ENCODE measurements at regions not wholly inside any gene's neighbourhood (a gene's known extent, or its start where the extent isn't known, plus 50 kb on each side); places are given as distances from the start of the nearest gene placed in this dataset.

- no peaks in the 10 kb centered on the region for H3K9me3 ChIP-seq (ENCODE audit: control insufficient read depth, insufficient read depth, low read length)
- no peaks in the 10 kb centered on the region for H3K4me1 ChIP-seq (ENCODE audit: insufficient read depth, low read length)
- H3K9ac ChIP-seq (ENCODE audit: low read depth, low read length) = no peak overlapping the region
- no peaks in the 10 kb centered on the region for H3K36me3 ChIP-seq (ENCODE audit: insufficient read depth, low read length)
These were observed 374.1 kb downstream of the LPIN1 start for GRCh38 chr2:12120281-12121150.

GRCh38 chr2:12124790-12125189 is 378.4 kb downstream of the LPIN1 start:
- Histone ChIP-seq H3K36me3 (ENCODE audit: insufficient read depth, low read length) (no peaks in the 10 kb centered on the region), H3K9me3 (ENCODE audit: control insufficient read depth, insufficient read depth, low read length) (no peaks in the 10 kb centered on the region), H3K9ac (ENCODE audit: low read depth, low read length) (no peak overlapping the region), H3K4me1 (ENCODE audit: insufficient read depth, low read length) (no peaks in the 10 kb centered on the region)

DNA sequence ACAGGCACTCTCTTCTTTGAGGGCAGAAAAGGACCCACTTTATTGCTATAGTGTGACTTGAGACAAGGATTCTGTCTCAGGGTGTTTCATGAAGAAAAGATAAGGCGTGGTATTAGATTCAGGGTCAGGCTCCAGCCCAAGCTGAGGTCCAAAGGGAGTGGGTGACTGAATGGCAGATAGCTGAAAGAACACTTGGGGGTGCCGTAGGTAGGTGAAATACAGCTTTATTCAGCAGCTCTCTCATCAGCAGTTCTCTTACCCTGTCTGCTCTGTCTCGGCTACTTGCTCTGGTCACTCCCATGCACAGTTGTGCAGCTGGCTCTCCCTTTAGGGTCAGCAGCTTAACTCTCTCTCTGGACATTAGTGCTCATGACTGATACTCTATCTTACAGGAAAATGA is 379.9 kb downstream of the LPIN1 start:
- Histone ChIP-seq H3K9ac (ENCODE audit: low read depth, low read length) (no peak overlapping the region), H3K9me3 (ENCODE audit: control insufficient read depth, insufficient read depth, low read length) (no peaks in the 10 kb centered on the region), H3K36me3 (ENCODE audit: insufficient read depth, low read length) (no peaks in the 10 kb centered on the region), H3K4me1 (ENCODE audit: insufficient read depth, low read length) (no peaks in the 10 kb centered on the region)

DNA sequence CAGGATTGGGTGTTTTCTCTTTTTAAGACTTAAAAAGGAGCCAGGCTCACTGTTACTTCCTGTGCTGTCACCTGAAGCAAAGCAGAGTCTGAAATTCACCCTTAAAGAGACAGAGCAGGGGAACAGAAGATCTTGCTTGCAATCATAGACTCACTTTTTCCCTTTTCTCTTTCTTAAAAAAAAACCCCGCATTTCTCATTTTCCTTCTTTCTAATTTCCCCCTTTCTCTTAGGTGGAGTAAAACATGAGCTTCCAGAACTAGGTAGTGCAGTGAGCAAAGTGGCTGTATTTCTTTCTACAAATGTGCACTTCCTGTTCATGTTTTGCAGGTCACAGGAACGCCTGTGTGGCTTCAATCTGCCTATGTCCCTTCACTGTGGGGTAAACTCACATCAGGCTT is 381.2 kb downstream of the LPIN1 start:
- no peak overlapping the region for H3K9ac ChIP-seq (ENCODE audit: low read depth, low read length)
- H3K9me3 ChIP-seq (ENCODE audit: control insufficient read depth, insufficient read depth, low read length) = no peaks in the 10 kb centered on the region
- H3K36me3 ChIP-seq (ENCODE audit: insufficient read depth, low read length) = no peaks in the 10 kb centered on the region

GRCh38 chr2:12131975-12132374 is 385.5 kb downstream of the LPIN1 start:
- no peaks in the 10 kb centered on the region for H3K9me3 ChIP-seq (ENCODE audit: control insufficient read depth, insufficient read depth, low read length)
- H3K36me3 ChIP-seq (ENCODE audit: insufficient read depth, low read length) = no peaks in the 10 kb centered on the region
- H3K9ac ChIP-seq (ENCODE audit: low read depth, low read length) = no peak overlapping the region
- H3K4me1 ChIP-seq (ENCODE audit: insufficient read depth, low read length) = no peaks in the 10 kb centered on the region

More for the DNA sequence above, 381.2 kb downstream of the LPIN1 start:
- H3K4me1 ChIP-seq (ENCODE audit: insufficient read depth, low read length) = no peaks in the 10 kb centered on the region

- Histone ChIP-seq H3K9me3 (ENCODE audit: control insufficient read depth, insufficient read depth, low read length) (no peaks in the 10 kb centered on the region; the same call in 1 of the 2 replicates), H3K36me3 (ENCODE audit: insufficient read depth, low read length) (no peaks in the 10 kb centered on the region), H3K9ac (ENCODE audit: low read depth, low read length) (no peak overlapping the region), H3K4me1 (ENCODE audit: insufficient read depth, low read length) (no peaks in the 10 kb centered on the region)
These were observed 395.3 kb downstream of the LPIN1 start for GRCh38 chr2:12141618-12142258.

- H3K9me3 ChIP-seq (ENCODE audit: control insufficient read depth, insufficient read depth, low read length) = no peaks in the 10 kb centered on the region
- no peak overlapping the region for H3K9ac ChIP-seq (ENCODE audit: low read depth, low read length)
- no peaks in the 10 kb centered on the region for H3K36me3 ChIP-seq (ENCODE audit: insufficient read depth, low read length)
- H3K4me1 ChIP-seq (ENCODE audit: insufficient read depth, low read length) = peaks cover 15% of the 10 kb centered on the region
These were observed 405.3 kb downstream of the LPIN1 start for GRCh38 chr2:12151716-12152115.

DNA sequence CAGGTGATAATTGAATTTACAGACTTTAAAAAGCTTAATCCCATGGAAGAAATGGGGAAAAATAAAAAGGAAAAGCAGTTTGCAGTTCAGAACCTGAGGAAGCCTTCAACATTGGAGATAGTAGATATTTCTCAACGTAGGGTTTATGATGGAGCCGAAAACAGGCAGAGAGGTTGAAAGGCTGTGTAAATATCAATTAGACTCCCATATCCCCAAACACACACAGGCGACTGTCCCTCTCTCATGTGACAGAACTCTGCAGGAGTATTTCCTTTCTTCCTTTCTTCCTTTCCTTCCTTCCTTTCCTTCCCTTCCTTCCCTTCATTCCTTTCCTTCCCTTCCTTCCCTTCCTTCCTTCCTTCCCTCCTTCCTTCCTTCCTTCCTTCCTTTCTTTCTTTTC is 406.5 kb downstream of the LPIN1 start:
- Histone ChIP-seq H3K36me3 (ENCODE audit: insufficient read depth, low read length) (no peaks in the 10 kb centered on the region), H3K4me1 (ENCODE audit: insufficient read depth, low read length) (peaks cover 15% of the 10 kb centered on the region), H3K9ac (ENCODE audit: low read depth, low read length) (no peak overlapping the region), H3K9me3 (ENCODE audit: control insufficient read depth, insufficient read depth, low read length) (no peaks in the 10 kb centered on the region)

DNA sequence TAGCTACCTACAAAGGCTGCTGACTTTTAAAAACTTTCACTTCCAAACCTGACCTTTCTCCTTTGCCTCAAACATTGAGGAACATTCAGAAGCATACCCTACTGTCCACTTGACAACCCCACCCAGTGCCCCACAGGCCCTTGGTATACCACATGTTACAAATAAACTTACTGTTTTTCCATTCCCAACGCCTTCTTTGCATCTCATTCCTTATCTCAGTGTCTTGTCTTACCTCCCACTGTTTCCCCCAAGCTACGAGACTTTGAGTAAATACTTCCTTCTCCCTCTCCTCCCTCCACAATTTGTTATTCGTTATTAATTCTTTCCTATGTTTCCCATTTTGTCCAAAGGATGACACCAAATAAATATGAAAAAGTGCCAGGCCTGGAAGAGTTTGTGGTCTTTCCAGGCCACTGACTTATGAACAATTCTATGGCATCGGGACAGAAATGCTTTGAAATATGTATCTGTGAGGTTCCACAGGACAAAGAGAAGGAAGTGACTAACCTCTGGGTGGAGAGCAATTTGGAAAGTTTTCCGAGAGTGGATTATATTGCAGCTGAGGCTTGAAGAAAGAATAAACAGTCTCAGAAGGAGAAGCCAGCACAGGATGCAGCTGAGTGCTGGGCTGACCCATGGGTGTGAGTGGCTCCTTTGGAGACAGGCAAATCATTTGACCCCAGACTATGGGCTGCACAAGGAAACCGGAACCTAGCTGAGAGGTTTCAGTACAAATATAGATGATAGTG is 409.0 kb downstream of the LPIN1 start:
- H3K36me3 ChIP-seq (ENCODE audit: insufficient read depth, low read length) = no peaks in the 10 kb centered on the region
- H3K9ac ChIP-seq (ENCODE audit: low read depth, low read length) = no peak overlapping the region
- H3K4me1 ChIP-seq (ENCODE audit: insufficient read depth, low read length) = peaks cover 15% of the 10 kb centered on the region
- no peaks in the 10 kb centered on the region for H3K9me3 ChIP-seq (ENCODE audit: control insufficient read depth, insufficient read depth, low read length)

DNA sequence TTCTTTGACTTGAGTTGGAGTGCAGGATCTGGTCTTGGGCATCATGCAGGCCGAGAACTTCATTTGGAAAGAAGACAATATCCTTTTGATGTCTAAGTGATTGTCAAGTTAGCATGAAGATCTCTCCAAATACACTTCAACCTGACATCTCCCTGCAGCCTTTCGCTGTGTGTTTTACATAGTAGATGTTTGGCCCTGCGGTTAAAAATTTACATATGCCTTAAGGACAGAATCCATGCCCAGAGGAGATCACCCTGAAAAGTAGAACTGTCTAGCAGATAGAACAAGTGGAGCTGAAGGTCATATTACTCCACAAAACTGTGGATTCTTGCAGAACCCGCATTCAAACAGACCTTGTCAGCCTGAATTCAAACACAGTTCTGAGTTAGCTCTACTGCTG is 409.9 kb downstream of the LPIN1 start:
- no peaks in the 10 kb centered on the region for H3K9me3 ChIP-seq (ENCODE audit: control insufficient read depth, insufficient read depth, low read length)
- H3K4me1 ChIP-seq (ENCODE audit: insufficient read depth, low read length) = peaks cover 15% of the 10 kb centered on the region
- no peaks in the 10 kb centered on the region for H3K36me3 ChIP-seq (ENCODE audit: insufficient read depth, low read length)
- no peak overlapping the region for H3K9ac ChIP-seq (ENCODE audit: low read depth, low read length)

DNA sequence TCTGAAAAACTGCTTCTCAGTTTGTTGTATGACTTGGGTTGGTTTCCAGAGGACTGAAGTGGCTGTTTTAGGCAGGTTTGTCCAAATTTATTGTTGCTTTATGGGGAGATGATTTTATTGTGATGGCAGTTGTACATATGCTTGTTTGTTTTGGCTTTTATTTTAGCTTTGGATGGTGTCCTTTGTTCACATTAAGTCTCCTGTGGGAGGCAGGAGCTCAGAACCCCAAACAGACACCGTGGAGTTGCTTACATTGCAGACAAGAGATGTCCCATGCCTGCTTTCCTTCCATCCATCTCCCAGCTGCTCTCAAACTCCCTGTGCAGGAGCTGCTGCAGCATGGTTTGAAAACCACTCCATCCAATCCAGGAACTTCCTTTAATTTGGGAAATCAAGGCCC is 414.7 kb downstream of the LPIN1 start:
- H3K4me1 ChIP-seq (ENCODE audit: insufficient read depth, low read length) = 0 out of 2 replicates have a peak, but pooled peaks cover 6% of the 10 kb centered on the region
- H3K36me3 ChIP-seq (ENCODE audit: insufficient read depth, low read length) = no peaks in the 10 kb centered on the region
- no peaks in the 10 kb centered on the region for H3K9me3 ChIP-seq (ENCODE audit: control insufficient read depth, insufficient read depth, low read length)
- no peak overlapping the region for H3K9ac ChIP-seq (ENCODE audit: low read depth, low read length)

DNA sequence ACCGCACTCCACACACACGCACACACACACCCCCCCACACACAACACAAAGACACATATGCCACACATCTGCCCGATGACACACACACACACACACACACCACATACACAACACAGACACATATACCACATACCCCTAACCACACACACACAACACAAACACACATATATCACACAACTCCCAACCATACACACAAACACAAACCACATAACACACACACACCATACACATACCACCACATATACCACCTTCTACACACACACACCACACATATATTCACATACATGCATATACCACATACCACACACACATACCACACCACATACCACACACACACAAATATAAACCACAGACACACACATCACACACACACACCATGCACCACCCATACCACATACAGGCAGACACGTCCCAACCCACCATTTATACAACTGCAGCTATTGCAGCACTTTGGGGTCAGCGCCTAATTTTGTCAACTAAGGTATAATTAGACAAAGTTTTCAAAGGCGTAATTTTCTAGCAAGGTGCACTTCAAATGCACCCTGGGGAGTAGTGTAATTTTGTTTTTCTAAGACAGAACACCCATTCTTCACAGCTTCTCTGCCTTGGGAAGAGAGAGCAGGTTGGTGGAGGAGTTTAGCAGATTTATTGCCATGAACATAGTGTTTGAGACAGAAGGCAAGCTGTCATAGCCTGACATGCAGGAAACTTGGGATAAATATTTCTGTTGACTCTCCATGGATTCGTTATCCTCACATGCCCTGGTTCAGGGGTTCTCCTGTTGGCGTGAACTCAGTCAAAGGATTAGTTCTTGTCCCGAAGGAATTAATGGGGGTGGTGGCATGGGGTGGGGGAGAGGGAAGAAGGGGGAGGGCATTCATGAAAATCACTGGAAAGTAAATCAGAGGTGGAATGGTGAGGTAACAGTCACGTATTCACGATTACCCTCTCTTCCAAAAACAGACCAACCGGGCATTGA is 416.1 kb downstream of the LPIN1 start:
- H3K9me3 ChIP-seq (ENCODE audit: control insufficient read depth, insufficient read depth, low read length) = no peaks in the 10 kb centered on the region
- no peaks in the 10 kb centered on the region for H3K4me1 ChIP-seq (ENCODE audit: insufficient read depth, low read length)
- no peak overlapping the region for H3K9ac ChIP-seq (ENCODE audit: low read depth, low read length)
- H3K36me3 ChIP-seq (ENCODE audit: insufficient read depth, low read length) = no peaks in the 10 kb centered on the region

DNA sequence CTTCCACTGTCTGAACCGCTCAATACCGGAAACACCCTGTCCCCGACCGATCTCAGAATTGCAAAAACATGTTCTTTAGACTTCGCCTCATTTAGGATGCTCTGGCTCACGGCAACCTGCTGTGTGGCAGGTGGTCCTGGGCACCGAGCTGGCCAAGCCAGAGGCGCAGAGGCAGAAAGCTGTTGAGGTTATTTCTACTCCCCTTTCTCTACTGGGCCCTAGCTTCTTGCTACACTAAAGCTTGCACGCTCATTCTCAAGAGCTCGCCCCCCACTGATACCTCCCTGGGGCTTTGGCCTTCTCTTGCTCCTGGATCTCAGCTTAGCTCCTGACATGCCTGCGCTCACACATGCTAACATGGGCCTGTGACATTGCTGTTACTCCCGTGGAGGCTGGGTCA is 417.4 kb downstream of the LPIN1 start:
- H3K36me3 ChIP-seq (ENCODE audit: insufficient read depth, low read length) = no peaks in the 10 kb centered on the region
- no peaks in the 10 kb centered on the region for H3K4me1 ChIP-seq (ENCODE audit: insufficient read depth, low read length)
- H3K9me3 ChIP-seq (ENCODE audit: control insufficient read depth, insufficient read depth, low read length) = no peaks in the 10 kb centered on the region
- H3K9ac ChIP-seq (ENCODE audit: low read depth, low read length) = no peak overlapping the region

DNA sequence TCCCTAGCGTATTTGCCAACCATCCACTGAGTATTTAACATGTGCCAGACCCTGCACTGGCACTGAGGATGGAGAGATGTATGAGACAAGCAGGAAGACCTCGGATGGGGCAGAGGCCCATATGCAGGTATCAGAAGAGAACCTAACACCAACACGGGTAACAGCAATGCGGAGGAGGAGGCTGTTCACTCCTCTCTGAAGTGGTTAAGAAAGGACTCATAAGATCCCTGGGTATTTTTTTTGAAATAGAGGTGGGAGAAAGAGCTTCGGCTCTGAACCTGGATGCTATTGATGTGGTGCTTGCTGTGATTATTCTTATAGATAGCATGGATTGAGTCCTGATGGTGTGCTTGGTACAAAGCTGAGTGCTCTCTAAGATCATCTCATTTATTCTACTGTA is 418.3 kb downstream of the LPIN1 start:
- no peaks in the 10 kb centered on the region for H3K9me3 ChIP-seq (ENCODE audit: control insufficient read depth, insufficient read depth, low read length)
- no peaks in the 10 kb centered on the region for H3K36me3 ChIP-seq (ENCODE audit: insufficient read depth, low read length)
- H3K4me1 ChIP-seq (ENCODE audit: insufficient read depth, low read length) = no peaks in the 10 kb centered on the region
- no peak overlapping the region for H3K9ac ChIP-seq (ENCODE audit: low read depth, low read length)
